Keratinocyte (primary cell): ENCODE measurements at regions not wholly inside any gene's neighbourhood (a gene's known extent, or its start where the extent isn't known, plus 50 kb on each side); places are given as distances from the start of the nearest gene placed in this dataset.

Source experiments
- DNase-seq: peaks from one replicate; pipeline ENCODE4 v3.0.0-alpha.2; 2011; ENCODE audit warnings: low read depth, missing footprints, low spot score
- FAIRE-seq: peaks from 2 replicates; lab custom pipeline; 2011; peaks lifted over from hg19 to GRCh38; lab: Jason Lieb, UNC
- H2AFZ ChIP-seq: 2 replicates; pipeline ENCODE4 v1.6.0; 2012; ENCODE audit warnings: low read length, control low read depth, inconsistent platforms; ENCODE audit not compliant: control insufficient read depth
- H3K27ac ChIP-seq: 2 replicates; pipeline ENCODE4 v1.5.1; 2011; ENCODE audit warnings: low read length; ENCODE audit not compliant: control insufficient read depth, insufficient read depth
- H3K27me3 ChIP-seq: 3 replicates; pipeline ENCODE4 v1.6.0; 2011; ENCODE audit warnings: low read length; ENCODE audit not compliant: control insufficient read depth, insufficient read depth; ENCODE audit errors: extremely low read depth
- H3K36me3 ChIP-seq, 2 experiments: 2 replicates in 1 of 2; 3 replicates in 1 of 2; pipeline ENCODE4 v1.5.1; 2011; ENCODE audit warnings: low read length in 2 of 2, mild to moderate bottlenecking in 1 of 2; ENCODE audit not compliant: control insufficient read depth in 2 of 2, insufficient read depth in 2 of 2; ENCODE audit errors: extremely low read depth in 1 of 2
- H3K4me1 ChIP-seq: 3 replicates; pipeline ENCODE4 v1.5.1; 2011; ENCODE audit warnings: low read length; ENCODE audit not compliant: control insufficient read depth, insufficient read depth; ENCODE audit errors: extremely low read depth
- H3K4me2 ChIP-seq: 3 replicates; pipeline ENCODE4 v1.6.0; 2011; ENCODE audit warnings: low read depth, low read length; ENCODE audit not compliant: control insufficient read depth, insufficient read depth; ENCODE audit errors: extremely low read depth
- H3K4me3 ChIP-seq, 3 experiments: fragments of 200-600 bp in 1 of 3; sonication (generic) in 1 of 3; 2 replicates in 2 of 3; 3 replicates in 1 of 3; pipeline ENCODE4 v1.5.1; 2011 to 2016; ENCODE audit warnings: low read length in 3 of 3, mild to moderate bottlenecking in 3 of 3, control low read depth in 2 of 3, inconsistent platforms in 1 of 3, low read depth in 1 of 3, mixed read lengths in 1 of 3, mixed run types in 1 of 3, moderate library complexity in 1 of 3; ENCODE audit not compliant: control insufficient read depth in 2 of 3, insufficient read depth in 2 of 3; ENCODE audit errors: extremely low read depth in 1 of 3
- H3K79me2 ChIP-seq: 2 replicates; pipeline ENCODE4 v1.6.0; 2012; ENCODE audit warnings: low read length; ENCODE audit not compliant: control insufficient read depth, insufficient read depth
- H3K9ac ChIP-seq: 3 replicates; pipeline ENCODE4 v1.6.0; 2011; ENCODE audit warnings: low read length; ENCODE audit not compliant: control insufficient read depth, insufficient read depth; ENCODE audit errors: extremely low read depth
- H3K9me1 ChIP-seq: 3 replicates; pipeline ENCODE4 v1.6.0; 2011; ENCODE audit warnings: low read length; ENCODE audit not compliant: control insufficient read depth, insufficient read depth; ENCODE audit errors: extremely low read depth
- H3K9me3 ChIP-seq: 2 replicates; pipeline ENCODE4 v1.5.1; 2012; ENCODE audit warnings: low read depth, low read length; ENCODE audit not compliant: control insufficient read depth
- H4K20me1 ChIP-seq: 3 replicates; pipeline ENCODE4 v1.6.0; 2011; ENCODE audit warnings: low read length; ENCODE audit not compliant: control insufficient read depth, insufficient read depth; ENCODE audit errors: extremely low read depth
- EZH2 ChIP-seq: IDR thresholded peaks from one replicate; pipeline ENCODE4 v1.6.1; 2012; ENCODE audit warnings: inconsistent platforms, mild to moderate bottlenecking, low read length, moderate library complexity
- dilution Hi-C: fragments of 300-500 bp; cut with MboI; formaldehyde crosslinking; loops from one replicate; pipeline ENCODE4 v1.7.0; 2020; ENCODE audit warnings: low sequenced_read_pairs; ENCODE audit not compliant: extremely low pct_ligation_motif_present
- TF ChIP-seq, protein P1 (sequence below), 3 experiments: IDR thresholded peaks in 1 of 3; conservative IDR thresholded peaks in 1 of 3; optimal IDR thresholded peaks in 1 of 3; 2 replicates in 2 of 3; 3 replicates in 1 of 3; pipeline versions ENCODE3 to v1.5.1; 2011; ENCODE audit warnings: low read length in 3 of 3, mild to moderate bottlenecking in 3 of 3, moderate library complexity in 2 of 3, control low read depth in 1 of 3, inconsistent platforms in 1 of 3; ENCODE audit not compliant: insufficient read depth in 2 of 3; ENCODE audit errors: extremely low read depth in 1 of 3

DNA sequence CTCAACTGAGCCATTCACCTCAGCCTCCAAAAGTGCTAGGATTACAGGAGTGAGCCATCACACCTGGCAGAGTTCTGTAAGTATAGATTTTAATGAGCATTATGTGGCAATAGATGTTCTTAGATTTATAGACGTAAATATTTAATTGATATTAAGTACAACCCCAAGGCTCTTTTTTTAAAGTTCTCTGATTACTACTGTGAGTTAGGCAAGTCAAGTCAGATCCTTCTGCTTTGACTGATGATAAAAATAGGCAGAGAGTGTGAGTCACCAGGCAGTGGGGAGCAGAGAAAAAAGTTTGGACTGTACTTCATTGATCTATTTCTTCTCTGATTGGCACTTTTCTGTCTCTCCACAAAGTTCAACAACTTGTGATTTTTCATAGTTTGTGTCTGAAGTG, 1379.9 kb downstream of the UQCRFS1 start:
- dilution Hi-C loops: no loop called here
- no peaks in the 10 kb centered on the region for H3K79me2 ChIP-seq
- no peaks in the 10 kb centered on the region for H4K20me1 ChIP-seq
- peaks cover 2% of the 10 kb centered on the region for H3K4me1 ChIP-seq
- no peaks in the 10 kb centered on the region for H3K27me3 ChIP-seq
- no peak overlapping the region for H3K9ac ChIP-seq
- no peak overlapping the region for H2AFZ ChIP-seq
- no peak overlapping the region for H3K4me3 ChIP-seq
- FAIRE-seq (no peak), DNase-seq (peak; percentile 5)
- no peak overlapping the region for H3K4me2 ChIP-seq
- H3K9me1 ChIP-seq: no peaks in the 10 kb centered on the region
- H3K27ac ChIP-seq: no peak overlapping the region
- H3K9me3 ChIP-seq: no peaks in the 10 kb centered on the region
- no peaks in the 10 kb centered on the region for H3K36me3 ChIP-seq
- no peak for TF ChIP-seq EZH2
- TF ChIP-seq, protein P1, sequence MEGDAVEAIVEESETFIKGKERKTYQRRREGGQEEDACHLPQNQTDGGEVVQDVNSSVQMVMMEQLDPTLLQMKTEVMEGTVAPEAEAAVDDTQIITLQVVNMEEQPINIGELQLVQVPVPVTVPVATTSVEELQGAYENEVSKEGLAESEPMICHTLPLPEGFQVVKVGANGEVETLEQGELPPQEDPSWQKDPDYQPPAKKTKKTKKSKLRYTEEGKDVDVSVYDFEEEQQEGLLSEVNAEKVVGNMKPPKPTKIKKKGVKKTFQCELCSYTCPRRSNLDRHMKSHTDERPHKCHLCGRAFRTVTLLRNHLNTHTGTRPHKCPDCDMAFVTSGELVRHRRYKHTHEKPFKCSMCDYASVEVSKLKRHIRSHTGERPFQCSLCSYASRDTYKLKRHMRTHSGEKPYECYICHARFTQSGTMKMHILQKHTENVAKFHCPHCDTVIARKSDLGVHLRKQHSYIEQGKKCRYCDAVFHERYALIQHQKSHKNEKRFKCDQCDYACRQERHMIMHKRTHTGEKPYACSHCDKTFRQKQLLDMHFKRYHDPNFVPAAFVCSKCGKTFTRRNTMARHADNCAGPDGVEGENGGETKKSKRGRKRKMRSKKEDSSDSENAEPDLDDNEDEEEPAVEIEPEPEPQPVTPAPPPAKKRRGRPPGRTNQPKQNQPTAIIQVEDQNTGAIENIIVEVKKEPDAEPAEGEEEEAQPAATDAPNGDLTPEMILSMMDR (optimal IDR thresholded peaks at IDR 0.05 in 1 of 3, IDR thresholded peaks at IDR 0.05 in 1 of 3, conservative IDR thresholded peaks at IDR 0.05 in 1 of 3; ENCODE audit: extremely low read depth in 1 of 3, insufficient read depth in 2 of 3, low read length in 3 of 3): no peak

DNA sequence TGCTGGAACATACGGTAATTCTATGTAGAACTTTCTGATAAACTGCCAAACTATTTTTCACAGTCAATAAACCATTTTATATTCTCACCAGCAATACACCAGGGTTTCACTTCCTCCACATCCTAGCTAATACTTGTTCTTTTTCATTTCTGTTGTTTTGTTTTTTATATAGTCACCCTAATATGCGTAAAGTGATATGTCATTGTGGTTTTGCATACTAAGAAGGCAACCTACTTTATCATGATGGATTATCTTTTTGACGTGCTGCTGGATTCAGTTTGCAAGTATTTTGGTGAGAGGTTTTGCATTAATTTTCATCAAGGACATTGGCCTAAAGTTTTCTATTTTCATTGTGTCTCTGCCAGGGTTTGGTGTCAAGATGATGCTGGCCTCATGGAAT, 1384.1 kb downstream of the UQCRFS1 start:
- FAIRE-seq (no peak), DNase-seq (no peak)
- H3K79me2 ChIP-seq: no peaks in the 10 kb centered on the region
- no peaks in the 10 kb centered on the region for H3K9me1 ChIP-seq
- H3K4me1 ChIP-seq: peaks cover 2% of the 10 kb centered on the region
- H3K4me2 ChIP-seq: no peak overlapping the region
- H2AFZ ChIP-seq: no peak overlapping the region
- no peak for TF ChIP-seq EZH2
- H3K27ac ChIP-seq: no peak overlapping the region
- H3K4me3 ChIP-seq: no peak overlapping the region
- H3K9ac ChIP-seq: no peak overlapping the region
- dilution Hi-C loops: no loop called here
- H3K36me3 ChIP-seq: no peaks in the 10 kb centered on the region
- H3K27me3 ChIP-seq: no peaks in the 10 kb centered on the region
- H3K9me3 ChIP-seq: no peaks in the 10 kb centered on the region
- no peaks in the 10 kb centered on the region for H4K20me1 ChIP-seq

- H3K27ac ChIP-seq: no peak overlapping the region
- no peaks in the 10 kb centered on the region for H3K9me1 ChIP-seq
- no peak overlapping the region for H3K4me3 ChIP-seq
- no peak overlapping the region for H3K4me2 ChIP-seq
- dilution Hi-C loops: no loop called here
- no peaks in the 10 kb centered on the region for H4K20me1 ChIP-seq
- no peak overlapping the region for H3K9ac ChIP-seq
- H3K36me3 ChIP-seq: no peaks in the 10 kb centered on the region
- H2AFZ ChIP-seq: no peak overlapping the region
- H3K79me2 ChIP-seq: no peaks in the 10 kb centered on the region
- H3K4me1 ChIP-seq: no peaks in the 10 kb centered on the region
- H3K9me3 ChIP-seq: no peaks in the 10 kb centered on the region
- no peak for TF ChIP-seq EZH2
- TF ChIP-seq, protein P1 (optimal IDR thresholded peaks at IDR 0.05 in 1 of 3, IDR thresholded peaks at IDR 0.05 in 1 of 3, conservative IDR thresholded peaks at IDR 0.05 in 1 of 3; ENCODE audit: extremely low read depth in 1 of 3, insufficient read depth in 2 of 3, low read length in 3 of 3): no peak
- no peak for FAIRE-seq
- H3K27me3 ChIP-seq: no peaks in the 10 kb centered on the region
- no peak for DNase-seq
These were observed 1388.8 kb downstream of the UQCRFS1 start for GRCh38 chr19:27824108-27824507.
